Astrocyte (in vitro differentiated cells and primary cell): ENCODE measurements at regions not wholly inside any gene's neighbourhood (a gene's known extent, or its start where the extent isn't known, plus 50 kb on each side); places are given as distances from the start of the nearest gene placed in this dataset.

Experiments
- DNase-seq: peaks from one replicate; pipeline ENCODE4 v3.0.0-alpha.2; 2010; ENCODE audit warnings: low read depth
- FAIRE-seq: peaks from 2 replicates; lab custom pipeline; 2011; peaks lifted over from hg19 to GRCh38; lab: Jason Lieb, UNC
- H2AFZ ChIP-seq: 2 replicates; pipeline ENCODE4 v1.6.0; 2012; ENCODE audit warnings: low read depth, low read length, inconsistent platforms
- H3K27ac ChIP-seq: 2 replicates; pipeline ENCODE4 v1.5.1; 2011; ENCODE audit warnings: low read depth, low read length, inconsistent platforms
- H3K27me3 ChIP-seq: 2 replicates; pipeline ENCODE4 v1.6.0; 2011; ENCODE audit warnings: low read length, inconsistent platforms; ENCODE audit not compliant: insufficient read depth
- H3K36me3 ChIP-seq: 2 replicates; pipeline ENCODE4 v1.5.1; 2011; ENCODE audit warnings: low read length, inconsistent platforms; ENCODE audit not compliant: insufficient read depth
- H3K4me1 ChIP-seq: 2 replicates; pipeline ENCODE4 v1.5.1; 2011; ENCODE audit warnings: low read length, inconsistent platforms; ENCODE audit not compliant: insufficient read depth
- H3K4me2 ChIP-seq: 2 replicates; pipeline ENCODE4 v1.6.0; 2012; ENCODE audit warnings: low read length, inconsistent platforms
- H3K4me3 ChIP-seq: 2 replicates; pipeline ENCODE4 v1.5.1; 2011; ENCODE audit warnings: low read depth, mild to moderate bottlenecking, low read length, inconsistent platforms; ENCODE audit not compliant: insufficient read depth
- H3K79me2 ChIP-seq: 2 replicates; pipeline ENCODE4 v1.6.0; 2012; ENCODE audit warnings: mild to moderate bottlenecking, low read length, inconsistent platforms; ENCODE audit not compliant: insufficient read depth
- H3K9ac ChIP-seq: 2 replicates; pipeline ENCODE4 v1.6.0; 2012; ENCODE audit warnings: mild to moderate bottlenecking, low read length, inconsistent platforms
- H3K9me3 ChIP-seq: 2 replicates; pipeline ENCODE4 v1.5.1; 2012; ENCODE audit warnings: low read depth, mild to moderate bottlenecking, low read length, inconsistent platforms; ENCODE audit not compliant: insufficient read depth
- H4K20me1 ChIP-seq: 2 replicates; pipeline ENCODE4 v1.6.0; 2012; ENCODE audit warnings: low read length, inconsistent platforms; ENCODE audit not compliant: insufficient read depth
- H3K27ac Mint-ChIP-seq: one replicate; pipeline ENCODE4 v1.8.0; 2021; ENCODE audit warnings: mild to moderate bottlenecking, mixed read lengths; ENCODE audit not compliant: unreplicated experiment
- H3K27me3 Mint-ChIP-seq: one replicate; pipeline ENCODE4 v1.8.0; 2021; ENCODE audit warnings: low read depth, mixed read lengths; ENCODE audit not compliant: unreplicated experiment
- H3K36me3 Mint-ChIP-seq: one replicate; pipeline ENCODE4 v1.8.0; 2021; ENCODE audit warnings: low read depth, mixed read lengths; ENCODE audit not compliant: unreplicated experiment
- H3K4me1 Mint-ChIP-seq: one replicate; pipeline ENCODE4 v1.8.0; 2021; ENCODE audit warnings: low read depth, mixed read lengths; ENCODE audit not compliant: unreplicated experiment
- H3K4me3 Mint-ChIP-seq: one replicate; pipeline ENCODE4 v1.8.0; 2021; ENCODE audit warnings: mild to moderate bottlenecking, moderate library complexity, mixed read lengths; ENCODE audit not compliant: unreplicated experiment
- H3K9me3 Mint-ChIP-seq: one replicate; pipeline ENCODE4 v1.8.0; 2021; ENCODE audit warnings: mild to moderate bottlenecking, mixed read lengths; ENCODE audit not compliant: unreplicated experiment
- EZH2 ChIP-seq: IDR thresholded peaks from 2 replicates; pipeline ENCODE4 v1.6.1; 2012; ENCODE audit warnings: mild to moderate bottlenecking, low read length, inconsistent platforms; ENCODE audit not compliant: insufficient read depth
- TF ChIP-seq, protein P1 (sequence below): IDR thresholded peaks from 2 replicates; pipeline ENCODE4 v1.5.1; 2011; ENCODE audit warnings: low read depth, mild to moderate bottlenecking, inconsistent platforms, low read length, moderate library complexity; ENCODE audit not compliant: insufficient read depth

DNA sequence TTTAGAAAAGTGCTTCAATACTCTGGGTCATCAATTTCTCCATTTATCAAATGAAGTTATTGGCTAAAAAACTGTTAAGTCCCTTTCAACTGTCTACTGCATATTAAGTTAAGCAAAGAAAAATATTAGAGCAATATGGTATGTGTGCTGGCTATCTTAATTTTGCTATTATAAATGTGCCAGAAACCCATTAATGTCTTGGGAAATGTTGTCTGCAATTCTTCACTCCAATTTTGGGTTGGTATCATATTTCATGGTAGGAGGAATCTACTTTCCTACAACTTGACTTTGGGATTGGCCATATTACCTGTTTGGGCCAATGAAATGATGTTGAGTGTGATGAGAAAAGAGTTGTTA lies 1063.9 kb downstream of the PLA2G4A start:
- TF ChIP-seq, protein P1, sequence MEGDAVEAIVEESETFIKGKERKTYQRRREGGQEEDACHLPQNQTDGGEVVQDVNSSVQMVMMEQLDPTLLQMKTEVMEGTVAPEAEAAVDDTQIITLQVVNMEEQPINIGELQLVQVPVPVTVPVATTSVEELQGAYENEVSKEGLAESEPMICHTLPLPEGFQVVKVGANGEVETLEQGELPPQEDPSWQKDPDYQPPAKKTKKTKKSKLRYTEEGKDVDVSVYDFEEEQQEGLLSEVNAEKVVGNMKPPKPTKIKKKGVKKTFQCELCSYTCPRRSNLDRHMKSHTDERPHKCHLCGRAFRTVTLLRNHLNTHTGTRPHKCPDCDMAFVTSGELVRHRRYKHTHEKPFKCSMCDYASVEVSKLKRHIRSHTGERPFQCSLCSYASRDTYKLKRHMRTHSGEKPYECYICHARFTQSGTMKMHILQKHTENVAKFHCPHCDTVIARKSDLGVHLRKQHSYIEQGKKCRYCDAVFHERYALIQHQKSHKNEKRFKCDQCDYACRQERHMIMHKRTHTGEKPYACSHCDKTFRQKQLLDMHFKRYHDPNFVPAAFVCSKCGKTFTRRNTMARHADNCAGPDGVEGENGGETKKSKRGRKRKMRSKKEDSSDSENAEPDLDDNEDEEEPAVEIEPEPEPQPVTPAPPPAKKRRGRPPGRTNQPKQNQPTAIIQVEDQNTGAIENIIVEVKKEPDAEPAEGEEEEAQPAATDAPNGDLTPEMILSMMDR = no peak
- TF ChIP-seq EZH2 = no peak
- H2AFZ ChIP-seq = no peak overlapping the region
- no peak overlapping the region for H3K27ac Mint-ChIP-seq
- no peaks in the 10 kb centered on the region for H3K4me1 ChIP-seq
- no peak overlapping the region for H3K4me2 ChIP-seq
- no peaks in the 10 kb centered on the region for H3K27me3 Mint-ChIP-seq
- H3K4me3 Mint-ChIP-seq = no peak overlapping the region
- FAIRE-seq (no peak), DNase-seq (no peak)
- no peaks in the 10 kb centered on the region for H3K79me2 ChIP-seq
- H3K9me3 ChIP-seq = no peaks in the 10 kb centered on the region
- no peak overlapping the region for H3K4me3 ChIP-seq
- no peak overlapping the region for H3K27ac ChIP-seq
- H3K36me3 ChIP-seq = no peaks in the 10 kb centered on the region
- no peaks in the 10 kb centered on the region for H3K4me1 Mint-ChIP-seq
- no peaks in the 10 kb centered on the region for H3K36me3 Mint-ChIP-seq
- no peaks in the 10 kb centered on the region for H3K9me3 Mint-ChIP-seq
- H4K20me1 ChIP-seq = no peaks in the 10 kb centered on the region
- H3K27me3 ChIP-seq = no peaks in the 10 kb centered on the region
- no peak overlapping the region for H3K9ac ChIP-seq

DNA sequence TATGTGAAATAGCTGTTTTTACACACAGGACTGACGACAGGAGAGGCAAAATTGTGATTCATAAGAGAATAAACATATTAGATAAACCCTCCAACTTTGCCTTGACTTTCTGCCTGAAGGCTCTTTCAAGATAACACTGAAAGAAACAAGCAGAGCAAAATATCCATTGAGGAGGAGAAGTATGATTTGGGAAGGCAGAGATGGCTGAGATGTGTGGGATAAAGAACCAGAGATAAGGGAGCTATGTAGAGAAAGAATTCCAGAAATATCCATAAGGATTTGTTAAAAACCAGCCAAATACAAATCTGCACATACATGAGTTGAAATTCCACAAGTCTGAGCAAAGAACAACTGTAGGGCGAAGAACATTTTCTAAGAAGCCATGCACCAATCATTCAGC lies 1064.7 kb downstream of the PLA2G4A start:
- no peaks in the 10 kb centered on the region for H3K36me3 Mint-ChIP-seq
- Histone ChIP-seq H3K36me3 (no peaks in the 10 kb centered on the region), H3K4me1 (no peaks in the 10 kb centered on the region), H4K20me1 (no peaks in the 10 kb centered on the region), H3K27ac (no peak overlapping the region), H3K4me3 (no peak overlapping the region), H3K4me2 (no peak overlapping the region), H3K9me3 (no peaks in the 10 kb centered on the region), H3K9ac (no peak overlapping the region), H3K27me3 (no peaks in the 10 kb centered on the region), H2AFZ (no peak overlapping the region), H3K79me2 (no peaks in the 10 kb centered on the region)
- peak; percentile 0 for DNase-seq
- H3K4me3 Mint-ChIP-seq = no peak overlapping the region
- no peaks in the 10 kb centered on the region for H3K4me1 Mint-ChIP-seq
- FAIRE-seq = no peak
- TF ChIP-seq EZH2 = no peak
- TF ChIP-seq, protein P1 = no peak
- H3K27me3 Mint-ChIP-seq = no peaks in the 10 kb centered on the region
- no peak overlapping the region for H3K27ac Mint-ChIP-seq
- H3K9me3 Mint-ChIP-seq = no peaks in the 10 kb centered on the region

DNA sequence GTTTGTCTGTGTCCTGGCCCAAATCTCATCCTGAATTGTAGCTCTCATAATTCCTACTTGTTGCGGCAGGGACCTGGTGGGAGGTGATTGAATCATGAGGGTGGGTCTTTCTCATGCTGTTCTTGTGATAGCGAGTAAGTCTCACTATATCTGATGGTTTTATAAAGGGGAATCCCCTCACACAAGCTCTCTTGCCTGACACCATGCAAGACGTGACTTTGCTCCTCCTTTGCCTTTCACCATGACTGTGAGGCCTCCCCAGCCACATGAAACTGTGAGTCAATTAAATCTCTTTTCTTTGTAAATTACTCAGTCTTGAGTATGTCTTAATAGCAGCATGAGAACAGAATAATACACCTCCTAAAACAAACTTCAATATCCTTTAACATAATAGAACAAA lies 1065.6 kb downstream of the PLA2G4A start:
- H3K27me3 Mint-ChIP-seq = no peaks in the 10 kb centered on the region
- Histone ChIP-seq H3K27ac (no peak overlapping the region), H2AFZ (no peak overlapping the region), H3K27me3 (no peaks in the 10 kb centered on the region), H3K4me1 (no peaks in the 10 kb centered on the region), H3K9me3 (no peaks in the 10 kb centered on the region), H3K9ac (no peak overlapping the region), H3K4me2 (no peak overlapping the region), H3K79me2 (no peaks in the 10 kb centered on the region), H3K4me3 (no peak overlapping the region), H3K36me3 (no peaks in the 10 kb centered on the region), H4K20me1 (no peaks in the 10 kb centered on the region)
- DNase-seq = no peak
- no peak overlapping the region for H3K4me3 Mint-ChIP-seq
- no peaks in the 10 kb centered on the region for H3K9me3 Mint-ChIP-seq
- TF ChIP-seq EZH2 = no peak
- TF ChIP-seq, protein P1 = no peak
- no peaks in the 10 kb centered on the region for H3K4me1 Mint-ChIP-seq
- no peak overlapping the region for H3K27ac Mint-ChIP-seq
- H3K36me3 Mint-ChIP-seq = no peaks in the 10 kb centered on the region
- FAIRE-seq = no peak
